HEK293T (cell line): ENCODE measurements at regions not wholly inside any gene's neighbourhood (a gene's known extent, or its start where the extent isn't known, plus 50 kb on each side); places are given as distances from the start of the nearest gene placed in this dataset.
"Not testable (repeated sequence)": the region's sequence is repeated elsewhere in the genome, so short reads cannot be mapped to it uniquely, and the experiment has no call there.

Experiments
- HDGF ChIP-seq: fragments of 450-650 bp; IDR thresholded peaks from 2 replicates; pipeline ENCODE4 v1.6.1; 2017; ENCODE audit warnings: antibody characterized with exemption, borderline replicate concordance
- NFRKB ChIP-seq: fragments of 450-650 bp; IDR thresholded peaks from 2 replicates; pipeline ENCODE4 v1.6.1; 2016; ENCODE audit warnings: mild to moderate bottlenecking, moderate library complexity
- SUZ12 ChIP-seq: fragments of 450-650 bp; IDR thresholded peaks from 2 replicates; pipeline ENCODE4 v1.6.1; 2016; ENCODE audit warnings: mild to moderate bottlenecking
- TARDBP ChIP-seq: fragments of 450-650 bp; IDR thresholded peaks from 2 replicates; pipeline ENCODE4 v1.6.1; 2016
- ZNF384 ChIP-seq: fragments of 450-650 bp; IDR thresholded peaks from 2 replicates; pipeline ENCODE4 v1.6.1; 2016

DNA sequence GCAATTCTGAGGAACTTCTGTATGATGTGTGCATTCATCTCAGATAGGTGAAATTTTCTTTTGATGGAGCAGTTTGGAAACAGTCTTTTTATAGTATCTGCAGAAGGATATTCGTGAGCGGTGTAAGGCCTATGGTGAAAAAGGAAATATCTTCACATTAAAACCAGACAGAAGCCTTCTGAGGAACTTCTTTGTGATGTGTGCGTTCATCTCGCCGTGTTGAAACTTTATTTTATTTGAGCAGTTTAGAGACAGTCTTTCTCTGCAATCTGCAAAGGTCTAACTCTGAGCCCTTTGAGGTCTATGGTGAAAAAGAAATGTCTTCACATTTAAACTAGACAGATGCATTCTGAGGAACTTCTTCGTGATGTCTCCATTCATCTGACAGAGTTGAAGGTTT is 3021.0 kb downstream of the TUBA3C start:
- TF ChIP-seq HDGF, SUZ12, NFRKB, ZNF384, TARDBP: not testable (repeated sequence)
